ENCODE measurements at regions not wholly inside any gene's neighbourhood (a gene's known extent, or its start where the extent isn't known, plus 50 kb on each side); places are given as distances from the start of the nearest gene placed in this dataset.
"Not testable (repeated sequence)": the region's sequence is repeated elsewhere in the genome, so short reads cannot be mapped to it uniquely, and the experiment has no call there.

- intact Hi-C loops (cut with DNase I); ATAC-seq; DNase-seq (ENCODE audit: missing footprints): not testable (repeated sequence)
These were observed 105.0 kb downstream of the PPIAL4A start for GRCh38 chr1:120994614-120995013.

- ATAC-seq; DNase-seq (ENCODE audit: missing footprints); intact Hi-C loops (cut with DNase I): not testable (repeated sequence)
These were observed 105.5 kb downstream of the PPIAL4A start for GRCh38 chr1:120995025-120995424.

DNA sequence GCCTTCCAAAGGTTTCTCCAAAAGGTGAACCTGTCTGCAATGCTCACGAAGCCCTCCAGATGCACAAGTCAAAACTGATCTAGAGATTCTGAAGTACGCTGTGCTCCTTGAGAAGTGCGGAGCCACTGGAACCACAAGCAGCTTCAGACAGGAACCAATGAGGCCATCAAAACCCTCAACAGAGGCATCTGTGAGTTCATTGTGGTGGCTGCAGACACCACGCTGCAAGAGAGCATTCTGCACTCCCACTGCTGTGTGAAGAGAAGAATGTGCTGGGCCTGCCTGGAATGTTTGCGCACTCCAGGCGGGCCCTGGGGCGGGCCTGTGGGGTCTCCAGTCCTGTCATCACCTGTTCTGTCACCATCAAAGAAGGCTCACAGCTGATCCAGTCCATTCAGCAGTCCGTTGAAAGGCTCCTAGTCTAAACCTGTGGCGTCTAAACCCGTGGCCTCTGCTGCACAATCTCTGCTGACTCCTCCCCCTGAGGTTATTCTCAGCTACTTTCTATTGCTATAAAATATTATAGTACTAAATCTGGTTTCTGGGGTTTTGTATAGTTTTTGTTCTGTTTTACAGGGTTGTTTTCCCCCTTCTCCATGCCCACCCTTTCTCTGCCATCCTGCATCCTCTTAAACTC is 111.6 kb downstream of the PPIAL4A start:
- DNase-seq (ENCODE audit: missing footprints); intact Hi-C loops (cut with DNase I); ATAC-seq: not testable (repeated sequence)

DNA sequence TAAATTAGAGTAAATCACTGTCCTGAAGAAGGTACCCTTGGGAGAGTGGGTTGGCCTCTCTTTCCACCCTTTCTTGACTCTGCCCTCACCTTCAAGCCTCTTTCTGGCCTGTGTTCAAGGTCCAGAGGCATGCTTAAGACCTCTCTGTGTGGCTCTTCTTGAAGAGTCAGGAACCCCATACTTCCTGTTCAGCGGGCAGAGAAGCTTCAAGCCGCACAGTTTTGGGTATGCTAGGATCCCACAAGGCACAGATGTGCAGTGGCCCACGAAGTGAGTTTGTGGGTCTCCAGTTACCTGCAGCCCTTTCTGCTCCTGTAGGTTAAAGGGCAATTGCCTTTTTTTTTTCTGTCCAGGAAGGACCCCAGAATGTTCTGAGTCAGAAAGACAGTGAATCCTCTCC is 113.7 kb downstream of the PPIAL4A start:
- ATAC-seq; DNase-seq (ENCODE audit: missing footprints); intact Hi-C loops (cut with DNase I): not testable (repeated sequence)

DNA sequence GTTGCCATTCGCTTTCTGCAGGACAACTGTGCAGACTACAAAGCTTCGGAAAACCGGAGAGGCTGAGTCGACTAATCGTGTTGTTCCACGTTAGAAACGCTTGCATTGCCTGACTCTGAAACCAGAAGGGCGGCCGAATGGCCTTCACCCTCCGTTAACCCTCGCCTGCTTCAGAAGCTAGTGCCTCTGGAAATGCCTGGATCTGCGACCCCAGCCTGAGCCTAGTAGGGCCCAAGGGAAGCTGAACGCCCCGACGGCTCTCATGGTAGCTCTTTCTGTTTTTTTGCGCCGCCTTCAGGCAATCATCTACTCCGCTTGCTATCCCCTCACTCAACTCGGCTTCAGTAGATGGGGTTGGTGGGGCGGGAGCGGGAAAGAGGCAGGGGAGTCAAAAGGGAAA is 117.3 kb downstream of the PPIAL4A start:
- ATAC-seq; intact Hi-C loops (cut with DNase I): not testable (repeated sequence)
- DNase-seq (ENCODE audit: missing footprints) = peak; percentile 17

GRCh38 chr1:121007755-121008154 is 118.2 kb downstream of the PPIAL4A start:
- intact Hi-C loops (cut with DNase I) = not testable (repeated sequence)
- DNase-seq (ENCODE audit: missing footprints) = peak; percentile 17

GRCh38 chr1:121008512-121009215 is 119.1 kb downstream of the PPIAL4A start:
- peak; percentile 51 for DNase-seq (ENCODE audit: missing footprints)
- intact Hi-C loops (cut with DNase I); ATAC-seq: not testable (repeated sequence)

More at GRCh38 chr1:121007755-121008154, 118.2 kb downstream of the PPIAL4A start:
- not testable (repeated sequence) for ATAC-seq

DNA sequence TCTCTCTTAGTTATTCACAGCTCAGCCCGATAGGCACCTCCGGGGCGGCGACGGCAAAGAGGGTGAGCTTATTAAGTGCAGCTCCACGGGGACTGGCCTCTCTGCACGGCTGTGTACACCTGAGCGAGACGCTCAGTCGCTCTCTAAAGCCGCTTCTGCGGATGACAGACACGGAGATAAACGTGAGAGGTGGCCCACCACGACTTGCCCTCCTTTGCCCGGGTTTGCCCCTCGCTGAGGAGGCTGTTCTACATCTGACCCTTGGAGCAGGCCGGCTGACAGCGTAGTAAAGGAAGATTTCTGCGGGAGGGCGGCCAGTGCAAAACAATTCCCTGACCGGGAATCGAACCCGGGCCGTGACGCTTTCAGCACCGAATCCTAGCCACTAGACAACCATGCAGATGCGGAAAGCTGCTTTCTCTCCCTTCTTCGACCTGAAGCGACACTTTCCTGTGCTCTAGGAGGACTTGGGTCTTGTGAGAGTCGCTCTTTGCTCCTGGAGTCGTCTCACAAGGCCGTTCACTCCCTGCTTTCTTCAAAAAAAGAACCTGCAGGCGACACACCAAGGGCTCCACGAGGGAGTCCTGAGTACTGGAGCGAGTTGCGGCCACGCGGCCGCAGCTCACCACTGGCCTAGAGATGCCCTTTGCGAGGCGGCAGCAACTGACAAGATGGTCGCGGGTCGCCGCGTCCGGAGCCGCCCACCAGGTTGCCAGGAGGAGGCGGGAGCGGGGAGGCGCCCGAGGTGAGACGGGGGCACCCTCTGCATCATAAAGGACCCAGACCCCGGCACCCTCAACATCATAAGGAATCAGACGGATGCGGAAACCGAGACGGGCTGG is 119.9 kb downstream of the PPIAL4A start:
- peak; percentile 41 for DNase-seq (ENCODE audit: missing footprints)
- intact Hi-C loops (cut with DNase I); ATAC-seq: not testable (repeated sequence)

- intact Hi-C loops (cut with DNase I); DNase-seq (ENCODE audit: missing footprints); ATAC-seq: not testable (repeated sequence)
These were observed 120.6 kb downstream of the PPIAL4A start for GRCh38 chr1:121010141-121010540.

GRCh38 chr1:121013181-121013580 is 123.6 kb downstream of the PPIAL4A start:
- intact Hi-C loops (cut with DNase I); ATAC-seq; DNase-seq (ENCODE audit: missing footprints): not testable (repeated sequence)

GRCh38 chr1:121016182-121017028 is 126.8 kb downstream of the PPIAL4A start:
- DNase-seq (ENCODE audit: missing footprints) = not testable (repeated sequence)

GRCh38 chr1:121019715-121020349 is 130.3 kb downstream of the PPIAL4A start:
- DNase-seq (ENCODE audit: missing footprints); intact Hi-C loops (cut with DNase I): not testable (repeated sequence)
- ATAC-seq = peak; percentile 91

More at GRCh38 chr1:121016182-121017028, 126.8 kb downstream of the PPIAL4A start:
- intact Hi-C loops (cut with DNase I) = not testable (repeated sequence)
- ATAC-seq = peak; percentile 50

DNA sequence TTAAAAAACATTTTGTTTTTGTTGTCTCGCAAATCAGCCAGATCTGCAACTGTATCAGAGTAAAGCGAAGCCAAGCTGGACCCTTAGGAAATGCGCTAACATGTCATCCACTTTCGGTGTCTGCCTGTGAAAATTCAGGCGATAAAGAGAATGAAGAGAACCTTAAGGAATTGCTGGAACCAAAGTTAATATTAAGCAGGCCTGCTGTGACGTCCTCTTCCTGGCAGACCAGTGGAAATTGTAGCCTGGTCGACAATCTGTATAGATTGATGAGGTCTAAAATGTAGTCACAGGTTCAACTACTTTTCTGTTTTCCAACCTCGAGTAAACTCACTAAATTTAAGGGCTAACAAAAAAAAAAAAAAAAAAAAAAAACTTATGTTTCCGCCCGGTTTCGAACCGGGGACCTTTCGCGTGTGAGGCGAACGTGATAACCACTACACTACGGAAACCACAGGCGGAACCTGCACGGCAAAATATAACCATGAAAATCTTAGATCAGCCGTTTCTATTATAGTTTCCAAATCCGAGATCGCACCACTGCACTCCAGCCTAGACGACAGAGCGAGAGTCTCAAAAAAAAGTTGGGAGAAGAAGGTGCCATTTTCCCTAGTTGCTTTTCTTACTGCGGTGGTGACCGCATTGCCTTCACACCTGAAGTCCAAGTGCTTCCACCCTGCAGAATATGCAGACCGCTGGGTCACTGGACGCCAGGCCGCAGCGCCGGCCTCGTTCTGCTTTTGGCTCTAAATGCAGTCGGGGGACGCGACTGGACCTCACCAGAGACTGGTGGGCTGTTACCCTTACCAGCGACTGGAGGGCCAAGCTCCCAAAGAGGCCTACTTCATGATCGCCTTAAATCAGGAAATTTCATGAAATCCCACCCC is 131.0 kb downstream of the PPIAL4A start:
- ATAC-seq = peak; percentile 81
- DNase-seq (ENCODE audit: missing footprints) = peak; percentile 34
- intact Hi-C loops (cut with DNase I) = not testable (repeated sequence)

DNA sequence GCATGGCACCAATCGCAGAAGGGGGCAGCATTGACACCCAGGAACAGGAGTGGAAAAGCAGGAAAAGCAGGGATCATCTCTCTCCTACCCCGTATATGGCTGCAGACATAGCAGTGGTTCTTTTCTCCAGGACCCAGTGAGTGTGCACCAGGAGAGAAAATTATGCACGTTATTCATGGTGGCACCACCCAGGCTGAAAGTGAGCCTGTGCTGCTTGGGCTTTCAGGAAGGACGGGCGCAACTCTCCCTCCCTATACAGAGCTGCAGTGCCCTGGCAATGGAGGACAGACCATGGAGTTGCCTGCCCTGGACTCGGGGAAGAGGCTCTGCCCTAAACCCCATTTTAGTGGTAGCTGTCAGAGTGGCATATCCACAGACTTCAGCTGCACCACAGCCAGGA is 132.1 kb downstream of the PPIAL4A start:
- intact Hi-C loops (cut with DNase I); DNase-seq (ENCODE audit: missing footprints); ATAC-seq: not testable (repeated sequence)

DNA sequence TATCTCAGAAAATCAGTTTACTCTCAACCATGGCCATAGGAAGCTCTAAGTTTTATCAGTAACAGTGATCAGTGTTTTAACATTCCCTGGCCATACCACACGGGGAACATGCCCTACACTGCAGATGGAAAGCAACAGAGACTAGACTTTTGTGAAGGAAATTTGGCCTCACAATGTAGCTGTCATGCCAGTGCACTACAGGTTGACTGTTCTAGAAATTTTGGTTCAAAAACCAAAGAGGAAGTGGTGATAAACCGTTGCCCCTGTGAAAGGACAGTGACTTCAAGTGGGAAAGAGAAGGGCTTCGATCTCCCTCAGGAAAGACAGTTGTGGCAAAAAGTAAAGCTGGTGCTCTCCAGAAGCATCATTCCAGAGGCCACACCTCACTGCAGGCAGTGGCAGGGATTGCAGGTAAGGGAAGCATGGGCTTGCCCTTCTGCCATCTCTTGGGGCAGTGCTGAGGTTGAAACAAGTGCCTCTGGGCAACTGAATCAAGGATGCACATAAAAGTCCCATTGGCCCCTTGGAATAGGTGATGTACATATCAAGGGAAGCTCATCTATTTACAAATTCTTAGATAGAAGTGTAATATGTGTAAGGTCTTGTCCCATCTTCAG is 143.4 kb downstream of the PPIAL4A start:
- ATAC-seq; intact Hi-C loops (cut with DNase I); DNase-seq (ENCODE audit: missing footprints): not testable (repeated sequence)

GRCh38 chr1:121036792-121037191 is 147.2 kb downstream of the PPIAL4A start:
- intact Hi-C loops (cut with DNase I); ATAC-seq; DNase-seq (ENCODE audit: missing footprints): not testable (repeated sequence)

All from Right ventricle myocardium inferior (tissue), 1 donor.